ENCODE measurements at regions not wholly inside any gene's neighbourhood (a gene's known extent, or its start where the extent isn't known, plus 50 kb on each side); places are given as distances from the start of the nearest gene placed in this dataset.

- Histone ChIP-seq H3K79me2 (ENCODE audit: control insufficient read depth, insufficient read depth, low read length, poor library complexity) (no peaks in the 10 kb centered on the region), H2BK5ac (ENCODE audit: low read depth, low read length, poor library complexity) (peak overlapping the region; percentile 69), H3K79me1 (ENCODE audit: low read length) (peaks cover 2% of the 10 kb centered on the region), H3K4ac (ENCODE audit: low read depth, low read length) (no peak overlapping the region), H4K12ac (ENCODE audit: low read depth, low read length) (no peak overlapping the region), H4K8ac (ENCODE audit: low read depth, low read length) (no peak overlapping the region), H2AK5ac (ENCODE audit: low read length) (no peak overlapping the region), H3K36me3 (ENCODE audit: control insufficient read depth in 1 of 2, insufficient read depth in 2 of 2, low read length in 2 of 2) (peaks cover 0 to 4% of the 10 kb centered on the region in 2 experiments), H3K9me3 (ENCODE audit: insufficient read depth, low read depth, low read length) (no peaks in the 10 kb centered on the region), H3K9ac (ENCODE audit: low read length) (no peak overlapping the region), H3K14ac (ENCODE audit: low read length) (peak overlapping the region; percentile 17), H3K4me3 (ENCODE audit: low read depth, low read length) (no peak overlapping the region), H2BK12ac (ENCODE audit: low read length) (peak overlapping the region; percentile 91), H3K4me2 (ENCODE audit: low read length) (no peak overlapping the region), H3K27ac (ENCODE audit: low read depth, low read length) (no peak overlapping the region), H3K27me3 (ENCODE audit: insufficient read depth, low read length) (no peaks in the 10 kb centered on the region), H3K23ac (ENCODE audit: low read length) (no peak overlapping the region), H3K18ac (ENCODE audit: low read length) (no peak overlapping the region), H4K91ac (ENCODE audit: low read depth, low read length) (peak overlapping the region; percentile 70), H2AFZ (ENCODE audit: insufficient read depth, low read length, poor library complexity) (no peak overlapping the region), H3K4me1 (ENCODE audit: control insufficient read depth in 1 of 2, insufficient read depth in 2 of 2, low read length in 2 of 2) (peaks cover 2 to 10% of the 10 kb centered on the region in 2 experiments), H2BK120ac (ENCODE audit: insufficient read depth, low read length, poor library complexity) (peak overlapping the region; percentile 62)
- no CpG with 5 or more reads among the region's 6 CpGs for WGBS (ENCODE audit: extremely low coverage, insufficient coverage, insufficient read length)
- DNase-seq = peak in 1 of 2 donors; percentile 14
Observed at GRCh38 chr7:46386428-46387399, 465.6 kb upstream of the IGFBP3 start.

- Histone ChIP-seq H3K14ac (ENCODE audit: low read length) (no peak overlapping the region), H3K4ac (ENCODE audit: low read depth, low read length) (no peak overlapping the region), H3K4me2 (ENCODE audit: low read length) (no peak overlapping the region), H3K27ac (ENCODE audit: low read depth, low read length) (no peak overlapping the region), H2BK12ac (ENCODE audit: low read length) (no peak overlapping the region), H4K12ac (ENCODE audit: low read depth, low read length) (no peak overlapping the region), H3K9me3 (ENCODE audit: insufficient read depth, low read depth, low read length) (no peaks in the 10 kb centered on the region), H3K9ac (ENCODE audit: low read length) (no peak overlapping the region), H3K79me1 (ENCODE audit: low read length) (peaks cover 2% of the 10 kb centered on the region), H4K91ac (ENCODE audit: low read depth, low read length) (no peak overlapping the region), H3K4me3 (ENCODE audit: low read depth, low read length) (no peak overlapping the region), H2BK120ac (ENCODE audit: insufficient read depth, low read length, poor library complexity) (no peak overlapping the region), H3K79me2 (ENCODE audit: control insufficient read depth, insufficient read depth, low read length, poor library complexity) (no peaks in the 10 kb centered on the region), H4K8ac (ENCODE audit: low read depth, low read length) (no peak overlapping the region), H3K18ac (ENCODE audit: low read length) (no peak overlapping the region), H2BK5ac (ENCODE audit: low read depth, low read length, poor library complexity) (no peak overlapping the region), H2AFZ (ENCODE audit: insufficient read depth, low read length, poor library complexity) (no peak overlapping the region), H3K23ac (ENCODE audit: low read length) (no peak overlapping the region), H3K27me3 (ENCODE audit: insufficient read depth, low read length) (no peaks in the 10 kb centered on the region), H3K36me3 (ENCODE audit: control insufficient read depth in 1 of 2, insufficient read depth in 2 of 2, low read length in 2 of 2) (peaks cover 0 to 4% of the 10 kb centered on the region in 2 experiments), H3K4me1 (ENCODE audit: control insufficient read depth in 1 of 2, insufficient read depth in 2 of 2, low read length in 2 of 2) (peaks cover 2 to 10% of the 10 kb centered on the region in 2 experiments), H2AK5ac (ENCODE audit: low read length) (no peak overlapping the region)
- no peak for DNase-seq
Observed at GRCh38 chr7:46385662-46386309, 464.7 kb upstream of the IGFBP3 start.

- DNase-seq = peak in 1 of 2 donors; percentile 36
- Histone ChIP-seq H3K23ac (ENCODE audit: low read length) (no peak overlapping the region), H2BK5ac (ENCODE audit: low read depth, low read length, poor library complexity) (no peak overlapping the region), H3K18ac (ENCODE audit: low read length) (no peak overlapping the region), H3K4ac (ENCODE audit: low read depth, low read length) (no peak overlapping the region), H4K8ac (ENCODE audit: low read depth, low read length) (no peak overlapping the region), H3K36me3 (ENCODE audit: control insufficient read depth in 1 of 2, insufficient read depth in 2 of 2, low read length in 2 of 2) (peaks cover 0 to 2% of the 10 kb centered on the region in 2 experiments), H2AK5ac (ENCODE audit: low read length) (no peak overlapping the region), H2BK120ac (ENCODE audit: insufficient read depth, low read length, poor library complexity) (no peak overlapping the region), H3K4me1 (ENCODE audit: control insufficient read depth in 1 of 2, insufficient read depth in 2 of 2, low read length in 2 of 2) (peaks cover 0 to 5% of the 10 kb centered on the region in 2 experiments), H4K91ac (ENCODE audit: low read depth, low read length) (no peak overlapping the region), H3K14ac (ENCODE audit: low read length) (no peak overlapping the region), H3K4me2 (ENCODE audit: low read length) (no peak overlapping the region), H3K9ac (ENCODE audit: low read length) (no peak overlapping the region), H3K79me2 (ENCODE audit: control insufficient read depth, insufficient read depth, low read length, poor library complexity) (no peaks in the 10 kb centered on the region), H2BK12ac (ENCODE audit: low read length) (peak overlapping the region; percentile 22), H2AFZ (ENCODE audit: insufficient read depth, low read length, poor library complexity) (no peak overlapping the region), H3K79me1 (ENCODE audit: low read length) (peaks cover 2% of the 10 kb centered on the region), H4K12ac (ENCODE audit: low read depth, low read length) (no peak overlapping the region), H3K4me3 (ENCODE audit: low read depth, low read length) (no peak overlapping the region), H3K9me3 (ENCODE audit: insufficient read depth, low read depth, low read length) (no peaks in the 10 kb centered on the region), H3K27ac (ENCODE audit: low read depth, low read length) (no peak overlapping the region), H3K27me3 (ENCODE audit: insufficient read depth, low read length) (no peaks in the 10 kb centered on the region)
- no CpG with 5 or more reads among the region's 2 CpGs for WGBS (ENCODE audit: extremely low coverage, insufficient coverage, insufficient read length)
Observed at GRCh38 chr7:46383605-46384004, 462.5 kb upstream of the IGFBP3 start.

GRCh38 chr7:46369933-46370654 is 449.0 kb upstream of the IGFBP3 start:
- DNase-seq = no peak
- Histone ChIP-seq H3K36me3 (ENCODE audit: control insufficient read depth in 1 of 2, insufficient read depth in 2 of 2, low read length in 2 of 2) (no peaks in the 10 kb centered on the region), H3K18ac (ENCODE audit: low read length) (no peak overlapping the region), H3K9ac (ENCODE audit: low read length) (no peak overlapping the region), H2BK12ac (ENCODE audit: low read length) (no peak overlapping the region), H3K79me1 (ENCODE audit: low read length) (no peaks in the 10 kb centered on the region), H3K14ac (ENCODE audit: low read length) (no peak overlapping the region), H3K4me2 (ENCODE audit: low read length) (no peak overlapping the region), H2AK5ac (ENCODE audit: low read length) (no peak overlapping the region), H4K12ac (ENCODE audit: low read depth, low read length) (no peak overlapping the region), H2BK120ac (ENCODE audit: insufficient read depth, low read length, poor library complexity) (no peak overlapping the region), H3K79me2 (ENCODE audit: control insufficient read depth, insufficient read depth, low read length, poor library complexity) (no peaks in the 10 kb centered on the region), H3K9me3 (ENCODE audit: insufficient read depth, low read depth, low read length) (no peaks in the 10 kb centered on the region), H4K91ac (ENCODE audit: low read depth, low read length) (no peak overlapping the region), H3K4me3 (ENCODE audit: low read depth, low read length) (no peak overlapping the region), H2BK5ac (ENCODE audit: low read depth, low read length, poor library complexity) (no peak overlapping the region), H3K27me3 (ENCODE audit: insufficient read depth, low read length) (no peaks in the 10 kb centered on the region), H3K4ac (ENCODE audit: low read depth, low read length) (no peak overlapping the region), H3K23ac (ENCODE audit: low read length) (no peak overlapping the region), H3K4me1 (ENCODE audit: control insufficient read depth in 1 of 2, insufficient read depth in 2 of 2, low read length in 2 of 2) (no peaks in the 10 kb centered on the region), H3K27ac (ENCODE audit: low read depth, low read length) (no peak overlapping the region), H4K8ac (ENCODE audit: low read depth, low read length) (no peak overlapping the region), H2AFZ (ENCODE audit: insufficient read depth, low read length, poor library complexity) (no peak overlapping the region)
- no CpG with 5 or more reads among the region's 5 CpGs for WGBS (ENCODE audit: extremely low coverage, insufficient coverage, insufficient read length)
